Upper lobe of left lung (tissue), 4 donors: ENCODE measurements at regions not wholly inside any gene's neighbourhood (a gene's known extent, or its start where the extent isn't known, plus 50 kb on each side); places are given as distances from the start of the nearest gene placed in this dataset.

Source experiments
- EP300 ChIP-seq, 4 donors: sonication (generic); formaldehyde crosslinking; IDR thresholded peaks; one replicate each; pipeline ENCODE4 v1.5.1; 2017; ENCODE audit warnings: antibody characterized with exemption in 4 of 4, control low read depth in 2 of 4
- POLR2A ChIP-seq, 4 donors: fragments of 450-650 bp; IDR thresholded peaks; one replicate each; pipeline ENCODE4 v1.5.1; 2016 to 2017; ENCODE audit warnings: antibody characterized with exemption in 4 of 4, mild to moderate bottlenecking in 2 of 4
- POLR2AphosphoS5 ChIP-seq, 2 donors: sonication (generic); formaldehyde crosslinking; IDR thresholded peaks; one replicate each; pipeline ENCODE4 v1.5.1; 2017; ENCODE audit warnings: antibody characterized with exemption in 2 of 2
- TF ChIP-seq, protein P1 (sequence below), 6 experiments: fragments of 450-650 bp in 4 of 6; fragments of 200-600 bp in 2 of 6; sonication (generic) in 2 of 6; IDR thresholded peaks; one replicate each; pipeline ENCODE4 v1.5.1; 2016 to 2019; ENCODE audit warnings: antibody characterized with exemption in 6 of 6

DNA sequence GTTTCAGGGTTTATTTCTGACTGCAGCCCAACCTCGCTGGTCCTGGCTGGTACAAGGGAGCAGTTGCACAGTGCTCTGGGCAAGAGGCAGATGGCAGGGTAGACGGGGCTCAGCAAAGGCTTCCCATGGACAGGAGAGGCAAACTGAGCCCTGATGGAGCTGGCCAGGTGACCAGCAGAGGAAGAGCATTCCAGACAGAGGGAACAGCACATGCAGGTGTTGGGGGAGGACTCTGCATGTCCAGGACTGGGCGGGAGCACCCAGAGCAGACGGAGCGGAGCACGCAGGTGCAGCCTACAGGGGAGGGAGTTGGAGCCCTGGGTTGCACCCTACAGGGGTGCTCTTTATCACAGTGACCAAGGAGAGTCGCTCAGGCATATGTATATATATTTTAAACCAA is 285.3 kb downstream of the FOXL1 start:
- TF ChIP-seq, protein P1, sequence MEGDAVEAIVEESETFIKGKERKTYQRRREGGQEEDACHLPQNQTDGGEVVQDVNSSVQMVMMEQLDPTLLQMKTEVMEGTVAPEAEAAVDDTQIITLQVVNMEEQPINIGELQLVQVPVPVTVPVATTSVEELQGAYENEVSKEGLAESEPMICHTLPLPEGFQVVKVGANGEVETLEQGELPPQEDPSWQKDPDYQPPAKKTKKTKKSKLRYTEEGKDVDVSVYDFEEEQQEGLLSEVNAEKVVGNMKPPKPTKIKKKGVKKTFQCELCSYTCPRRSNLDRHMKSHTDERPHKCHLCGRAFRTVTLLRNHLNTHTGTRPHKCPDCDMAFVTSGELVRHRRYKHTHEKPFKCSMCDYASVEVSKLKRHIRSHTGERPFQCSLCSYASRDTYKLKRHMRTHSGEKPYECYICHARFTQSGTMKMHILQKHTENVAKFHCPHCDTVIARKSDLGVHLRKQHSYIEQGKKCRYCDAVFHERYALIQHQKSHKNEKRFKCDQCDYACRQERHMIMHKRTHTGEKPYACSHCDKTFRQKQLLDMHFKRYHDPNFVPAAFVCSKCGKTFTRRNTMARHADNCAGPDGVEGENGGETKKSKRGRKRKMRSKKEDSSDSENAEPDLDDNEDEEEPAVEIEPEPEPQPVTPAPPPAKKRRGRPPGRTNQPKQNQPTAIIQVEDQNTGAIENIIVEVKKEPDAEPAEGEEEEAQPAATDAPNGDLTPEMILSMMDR (IDR thresholded peaks at IDR 0.05), result no peak
- TF ChIP-seq POLR2AphosphoS5 (IDR thresholded peaks at IDR 0.05), result no peak
- no peak for TF ChIP-seq POLR2A (IDR thresholded peaks at IDR 0.05)
- no peak for TF ChIP-seq EP300 (IDR thresholded peaks at IDR 0.05)
